ENCODE measurements at regions not wholly inside any gene's neighbourhood (a gene's known extent, or its start where the extent isn't known, plus 50 kb on each side); places are given as distances from the start of the nearest gene placed in this dataset.

DNA sequence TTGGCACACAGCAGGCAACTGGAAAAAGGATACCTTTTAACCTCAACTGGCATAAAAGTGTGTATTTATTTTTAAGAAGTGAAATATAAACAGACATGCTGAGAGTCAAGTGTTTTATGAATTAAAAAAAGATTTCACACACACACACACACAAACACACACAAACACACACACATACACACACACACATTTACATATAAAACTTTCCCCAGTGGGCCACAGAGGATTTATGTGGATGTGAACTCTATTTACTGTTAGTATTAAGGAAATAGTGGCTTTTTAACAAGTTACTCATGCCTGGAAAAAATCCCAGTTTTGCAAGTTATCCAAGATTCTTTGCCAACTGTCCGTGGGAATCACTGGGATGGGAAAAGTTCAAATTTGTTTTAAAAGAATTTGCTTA lies 725.9 kb upstream of the NR2F2 start:
- no peak for DNase-seq (ENCODE audit: low spot score)
- 7% methylated on average over 1 of the region's 1 CpG for WGBS
- Histone ChIP-seq H3K27ac (no peak overlapping the region), H3K27me3 (replicated peaks; ENCODE audit: insufficient read depth) (no peaks in the 10 kb centered on the region), H3K4me1 (replicated peaks) (no peaks in the 10 kb centered on the region), H3K36me3 (no peaks in the 10 kb centered on the region), H3K4me3 (no peak overlapping the region), H3K9me3 (no peaks in the 10 kb centered on the region)
- no peak for TF ChIP-seq POLR2AphosphoS5 (IDR thresholded peaks at IDR 0.05)
- intact Hi-C loops (cut with DNase I) = no loop called here

DNA sequence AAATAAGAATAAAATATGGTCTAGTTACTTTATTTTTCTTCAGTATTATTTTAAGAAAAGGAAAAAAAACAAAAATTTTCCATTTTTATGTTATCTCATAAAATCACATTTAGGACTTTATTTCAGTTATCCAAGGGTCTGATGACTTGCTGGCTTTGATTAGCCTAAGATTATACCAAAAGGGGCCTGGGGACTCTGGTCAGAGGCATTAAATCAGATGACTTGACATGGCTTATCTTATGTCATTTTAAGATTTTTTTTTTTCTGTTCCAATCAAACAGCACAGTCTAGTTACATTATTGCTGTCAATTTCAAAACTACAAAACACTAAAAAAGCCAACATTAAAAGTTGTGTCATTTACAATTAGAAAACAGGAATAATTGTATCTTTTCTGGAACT lies 725.4 kb upstream of the NR2F2 start:
- no peak overlapping the region for H3K27ac ChIP-seq
- intact Hi-C loops (cut with DNase I) = no loop called here

DNA sequence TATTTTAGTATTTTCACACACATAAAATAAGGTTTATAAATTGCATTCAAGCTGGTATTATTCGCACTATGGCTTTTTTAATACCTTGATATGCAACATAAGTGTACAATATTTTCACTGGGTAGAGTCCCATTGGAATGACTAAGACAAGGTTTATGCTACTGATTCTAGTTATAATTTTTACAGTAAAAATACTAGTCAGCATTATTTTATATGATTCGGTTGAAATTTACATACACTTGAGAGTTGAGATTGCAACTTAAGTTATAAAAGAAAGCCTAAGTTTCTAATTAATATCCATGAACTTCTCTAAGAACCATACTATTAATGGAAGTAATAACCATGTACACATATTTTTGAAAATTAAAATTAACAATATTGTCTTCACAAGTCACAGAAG lies 723.9 kb upstream of the NR2F2 start:
- no peaks in the 10 kb centered on the region for H3K4me1 ChIP-seq (replicated peaks)
- intact Hi-C loops (cut with DNase I) = no loop called here
- no peak overlapping the region for H3K27ac ChIP-seq
- no peak overlapping the region for H3K4me3 ChIP-seq
- H3K27me3 ChIP-seq (replicated peaks; ENCODE audit: insufficient read depth) = no peaks in the 10 kb centered on the region
- no peak for TF ChIP-seq POLR2AphosphoS5 (IDR thresholded peaks at IDR 0.05)
- no peak for DNase-seq (ENCODE audit: low spot score)
- H3K36me3 ChIP-seq = no peaks in the 10 kb centered on the region
- H3K9me3 ChIP-seq = no peaks in the 10 kb centered on the region
- WGBS = 97% methylated on average over 2 of the region's 2 CpGs

More for the DNA sequence above, 725.4 kb upstream of the NR2F2 start:
- H3K9me3 ChIP-seq = no peaks in the 10 kb centered on the region
- TF ChIP-seq POLR2AphosphoS5 (IDR thresholded peaks at IDR 0.05) = no peak
- TF ChIP-seq, protein P1, sequence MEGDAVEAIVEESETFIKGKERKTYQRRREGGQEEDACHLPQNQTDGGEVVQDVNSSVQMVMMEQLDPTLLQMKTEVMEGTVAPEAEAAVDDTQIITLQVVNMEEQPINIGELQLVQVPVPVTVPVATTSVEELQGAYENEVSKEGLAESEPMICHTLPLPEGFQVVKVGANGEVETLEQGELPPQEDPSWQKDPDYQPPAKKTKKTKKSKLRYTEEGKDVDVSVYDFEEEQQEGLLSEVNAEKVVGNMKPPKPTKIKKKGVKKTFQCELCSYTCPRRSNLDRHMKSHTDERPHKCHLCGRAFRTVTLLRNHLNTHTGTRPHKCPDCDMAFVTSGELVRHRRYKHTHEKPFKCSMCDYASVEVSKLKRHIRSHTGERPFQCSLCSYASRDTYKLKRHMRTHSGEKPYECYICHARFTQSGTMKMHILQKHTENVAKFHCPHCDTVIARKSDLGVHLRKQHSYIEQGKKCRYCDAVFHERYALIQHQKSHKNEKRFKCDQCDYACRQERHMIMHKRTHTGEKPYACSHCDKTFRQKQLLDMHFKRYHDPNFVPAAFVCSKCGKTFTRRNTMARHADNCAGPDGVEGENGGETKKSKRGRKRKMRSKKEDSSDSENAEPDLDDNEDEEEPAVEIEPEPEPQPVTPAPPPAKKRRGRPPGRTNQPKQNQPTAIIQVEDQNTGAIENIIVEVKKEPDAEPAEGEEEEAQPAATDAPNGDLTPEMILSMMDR (IDR thresholded peaks at IDR 0.05) = no peak
- no peak for TF ChIP-seq POLR2A (IDR thresholded peaks at IDR 0.05)
- no peak for DNase-seq (ENCODE audit: low spot score)
- H3K4me1 ChIP-seq (replicated peaks) = no peaks in the 10 kb centered on the region
- no peaks in the 10 kb centered on the region for H3K36me3 ChIP-seq
- no peak overlapping the region for H3K4me3 ChIP-seq
- no peaks in the 10 kb centered on the region for H3K27me3 ChIP-seq (replicated peaks; ENCODE audit: insufficient read depth)

DNA sequence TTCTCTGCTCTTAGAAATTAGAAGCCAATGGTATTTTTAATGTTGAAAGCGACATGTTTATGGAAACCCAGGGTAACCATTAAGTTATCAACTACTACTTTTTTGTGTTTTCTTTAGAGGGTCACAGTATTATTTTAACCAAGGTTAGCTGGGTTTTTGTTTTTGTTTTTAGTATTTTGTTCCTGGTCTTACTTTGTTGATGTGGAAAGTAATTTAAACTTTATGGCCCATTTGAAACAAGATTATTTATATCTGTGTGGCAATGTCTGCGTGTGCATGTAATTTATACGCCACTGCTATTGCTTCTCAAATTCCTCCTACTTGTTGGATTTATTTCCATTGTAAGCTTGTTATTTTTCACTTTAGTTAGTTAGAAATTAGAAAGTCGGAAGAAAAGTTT lies 722.1 kb upstream of the NR2F2 start:
- H3K27ac ChIP-seq = no peak overlapping the region
- WGBS = 94% methylated on average over 4 of the region's 4 CpGs
- H3K36me3 ChIP-seq = no peaks in the 10 kb centered on the region
- no peak for DNase-seq (ENCODE audit: low spot score)
- no peaks in the 10 kb centered on the region for H3K9me3 ChIP-seq
- H3K4me3 ChIP-seq = no peak overlapping the region
- intact Hi-C loops (cut with DNase I) = no loop called here
- H3K27me3 ChIP-seq (replicated peaks; ENCODE audit: insufficient read depth) = no peaks in the 10 kb centered on the region
- no peaks in the 10 kb centered on the region for H3K4me1 ChIP-seq (replicated peaks)
- no peak for TF ChIP-seq POLR2A (IDR thresholded peaks at IDR 0.05)
- TF ChIP-seq POLR2AphosphoS5 (IDR thresholded peaks at IDR 0.05) = no peak
- TF ChIP-seq, protein P1 (IDR thresholded peaks at IDR 0.05) = no peak

DNA sequence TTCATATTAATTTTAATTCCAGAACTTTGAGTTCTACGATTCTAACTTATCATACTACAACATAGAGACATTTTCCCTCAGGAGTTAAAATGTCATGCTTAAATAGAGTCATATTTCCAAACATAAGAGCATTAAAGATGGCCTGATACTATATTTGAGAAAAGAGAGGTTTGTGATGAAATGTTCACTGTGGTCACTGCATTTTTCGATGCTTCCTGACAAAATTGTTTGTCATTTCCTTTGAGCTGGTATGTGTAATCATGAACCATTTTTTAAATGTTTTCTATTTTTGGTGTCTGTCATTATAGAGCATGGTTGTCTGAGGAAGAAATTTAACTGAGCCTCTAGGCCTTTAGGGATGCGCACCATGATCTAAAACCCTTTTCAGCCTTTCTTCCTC lies 721.4 kb upstream of the NR2F2 start:
- no peak for DNase-seq (ENCODE audit: low spot score)
- Histone ChIP-seq H3K4me3 (no peak overlapping the region), H3K27ac (no peak overlapping the region), H3K36me3 (no peaks in the 10 kb centered on the region), H3K4me1 (replicated peaks) (no peaks in the 10 kb centered on the region), H3K27me3 (replicated peaks; ENCODE audit: insufficient read depth) (no peaks in the 10 kb centered on the region), H3K9me3 (no peaks in the 10 kb centered on the region)
- intact Hi-C loops (cut with DNase I) = no loop called here
- TF ChIP-seq POLR2AphosphoS5 (IDR thresholded peaks at IDR 0.05) (no peak), POLR2A (IDR thresholded peaks at IDR 0.05) (no peak)
- TF ChIP-seq, protein P1 (IDR thresholded peaks at IDR 0.05) = no peak
- 90% methylated on average over 3 of the region's 3 CpGs for WGBS

DNA sequence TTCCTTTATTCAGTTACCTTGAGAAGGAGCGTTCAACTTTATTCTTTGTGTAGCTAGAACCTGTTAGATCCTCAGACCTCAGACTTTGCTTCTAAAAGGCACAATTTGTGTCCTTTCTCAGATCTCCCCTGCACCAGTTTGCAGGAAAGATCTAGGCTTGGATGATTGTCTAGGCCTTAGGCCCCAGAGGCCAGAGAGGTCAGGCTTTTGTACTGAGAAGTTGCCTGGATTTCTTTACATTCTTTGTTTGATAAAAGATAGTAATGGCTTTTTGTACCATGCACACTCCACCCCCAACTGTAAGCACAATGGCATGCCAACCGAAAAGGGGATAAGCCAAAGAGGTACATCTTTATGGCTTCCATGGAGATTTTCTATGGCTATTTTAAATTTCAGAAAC lies 719.6 kb upstream of the NR2F2 start:
- WGBS = 95% methylated on average over 2 of the region's 2 CpGs
- H3K36me3 ChIP-seq = no peaks in the 10 kb centered on the region
- no peak overlapping the region for H3K27ac ChIP-seq
- no peak for DNase-seq (ENCODE audit: low spot score)
- no peaks in the 10 kb centered on the region for H3K4me1 ChIP-seq (replicated peaks)
- no peaks in the 10 kb centered on the region for H3K27me3 ChIP-seq (replicated peaks; ENCODE audit: insufficient read depth)
- H3K9me3 ChIP-seq = no peaks in the 10 kb centered on the region
- no peak overlapping the region for H3K4me3 ChIP-seq
- intact Hi-C loops (cut with DNase I) = no loop called here
- TF ChIP-seq, protein P1 (IDR thresholded peaks at IDR 0.05) = no peak
- no peak for TF ChIP-seq POLR2AphosphoS5 (IDR thresholded peaks at IDR 0.05)
- no peak for TF ChIP-seq POLR2A (IDR thresholded peaks at IDR 0.05)
